CD4-positive, alpha-beta T cell treated with Interleukin-10 for 1 hour (primary cell): ENCODE measurements at regions not wholly inside any gene's neighbourhood (a gene's known extent, or its start where the extent isn't known, plus 50 kb on each side); places are given as distances from the start of the nearest gene placed in this dataset.
"Not testable (repeated sequence)": the region's sequence is repeated elsewhere in the genome, so short reads cannot be mapped to it uniquely, and the experiment has no call there.

Source experiments
- DNase-seq: peaks from one replicate; pipeline ENCODE4 v3.0.0-alpha.2; 2020

DNA sequence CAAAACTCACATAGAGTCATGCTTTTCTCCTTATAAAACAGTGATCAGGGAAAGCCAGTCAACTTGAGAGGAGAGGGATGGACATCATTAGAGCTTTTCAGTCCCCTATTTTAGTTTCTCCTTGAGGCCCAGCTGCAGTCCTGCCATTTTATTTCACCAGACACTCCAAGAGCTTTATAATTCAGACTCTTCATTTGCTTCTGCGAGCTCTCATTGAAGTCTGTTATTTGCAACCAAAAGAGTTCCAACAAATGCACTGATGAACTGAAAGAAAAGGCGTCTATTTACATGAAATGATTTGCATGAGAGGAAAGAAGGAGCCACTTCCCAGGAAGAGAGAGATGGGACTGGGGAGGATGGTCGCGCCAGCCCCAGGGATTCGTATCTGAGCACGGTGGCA, 86.8 kb downstream of the NDUFA12 start:
- no peak for DNase-seq

DNA sequence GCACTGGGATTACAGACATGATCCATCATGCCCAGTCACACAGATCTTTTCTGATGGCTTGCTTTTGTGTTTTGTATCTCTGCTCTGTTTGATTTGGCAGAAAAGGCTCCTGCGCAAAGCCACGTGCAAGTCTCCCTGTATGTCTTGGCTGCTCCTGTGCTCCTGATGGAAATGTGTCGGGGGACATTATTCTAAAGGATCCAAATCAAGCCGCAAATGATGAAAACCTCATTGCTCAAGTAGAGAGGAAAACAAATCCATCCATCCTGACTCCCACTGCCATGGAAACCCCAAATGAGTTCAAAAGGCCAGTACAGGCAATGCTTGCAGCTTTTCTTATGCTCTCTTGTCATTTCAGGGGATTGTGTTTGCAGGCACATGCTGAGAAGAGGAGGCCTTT, 93.8 kb downstream of the NDUFA12 start:
- DNase-seq: no peak

DNA sequence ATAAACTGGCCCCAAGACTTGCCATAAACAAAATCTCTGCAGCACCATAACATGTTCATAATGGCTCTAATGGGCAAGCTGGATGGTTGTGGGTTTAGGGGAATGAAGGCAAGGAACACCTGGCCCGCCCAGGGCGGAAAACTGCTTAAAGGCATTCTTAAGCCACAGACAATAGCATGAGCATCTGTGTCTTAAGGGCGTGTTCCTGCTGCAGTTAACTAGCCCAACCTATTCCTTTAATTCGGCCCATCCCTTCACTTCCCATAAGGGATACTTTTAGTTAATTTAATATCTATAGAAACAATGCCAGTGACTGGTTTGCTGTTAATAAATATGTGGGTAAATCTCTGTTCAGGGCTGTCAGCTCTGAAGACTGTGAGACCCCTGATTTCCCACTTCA, 97.7 kb downstream of the NDUFA12 start:
- not testable (repeated sequence) for DNase-seq

DNA sequence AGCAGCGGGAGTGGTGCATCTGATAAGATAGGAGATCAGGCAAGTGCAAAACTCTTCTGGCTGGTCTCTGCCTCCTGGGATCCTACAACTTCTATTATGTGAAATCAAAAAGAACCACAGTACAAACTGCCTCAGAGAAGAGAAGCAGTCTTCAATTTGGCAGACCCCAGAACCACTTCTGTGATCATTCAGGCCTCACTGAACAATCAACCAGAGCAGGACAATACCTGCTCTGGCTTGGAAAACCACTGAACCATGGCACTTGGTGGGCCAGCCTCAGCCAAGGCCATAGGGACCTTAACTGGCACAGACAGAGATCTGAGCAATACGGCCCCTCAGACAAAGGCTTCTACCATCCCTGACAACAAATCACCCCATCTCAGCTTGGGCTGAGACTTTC, 103.0 kb downstream of the NDUFA12 start:
- no peak for DNase-seq

DNA sequence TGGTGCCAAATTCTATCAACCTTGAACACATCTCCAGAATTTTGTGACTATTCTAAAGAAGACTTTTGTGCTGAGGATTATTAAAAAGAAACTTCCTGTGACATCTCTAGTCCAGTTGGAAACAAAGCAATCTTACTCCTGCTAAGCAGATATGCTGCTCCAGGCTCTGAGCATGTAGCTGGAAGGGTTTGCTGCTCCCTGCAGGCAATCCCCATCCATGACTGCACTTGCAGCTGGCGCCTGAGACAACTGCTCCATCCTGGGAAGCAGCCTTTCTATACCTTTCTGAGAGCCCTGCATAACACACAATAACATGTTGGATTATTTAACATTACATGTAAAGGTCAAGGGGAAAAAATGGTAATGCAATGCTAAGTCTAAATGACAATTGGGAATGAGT, 105.1 kb downstream of the NDUFA12 start:
- no peak for DNase-seq

DNA sequence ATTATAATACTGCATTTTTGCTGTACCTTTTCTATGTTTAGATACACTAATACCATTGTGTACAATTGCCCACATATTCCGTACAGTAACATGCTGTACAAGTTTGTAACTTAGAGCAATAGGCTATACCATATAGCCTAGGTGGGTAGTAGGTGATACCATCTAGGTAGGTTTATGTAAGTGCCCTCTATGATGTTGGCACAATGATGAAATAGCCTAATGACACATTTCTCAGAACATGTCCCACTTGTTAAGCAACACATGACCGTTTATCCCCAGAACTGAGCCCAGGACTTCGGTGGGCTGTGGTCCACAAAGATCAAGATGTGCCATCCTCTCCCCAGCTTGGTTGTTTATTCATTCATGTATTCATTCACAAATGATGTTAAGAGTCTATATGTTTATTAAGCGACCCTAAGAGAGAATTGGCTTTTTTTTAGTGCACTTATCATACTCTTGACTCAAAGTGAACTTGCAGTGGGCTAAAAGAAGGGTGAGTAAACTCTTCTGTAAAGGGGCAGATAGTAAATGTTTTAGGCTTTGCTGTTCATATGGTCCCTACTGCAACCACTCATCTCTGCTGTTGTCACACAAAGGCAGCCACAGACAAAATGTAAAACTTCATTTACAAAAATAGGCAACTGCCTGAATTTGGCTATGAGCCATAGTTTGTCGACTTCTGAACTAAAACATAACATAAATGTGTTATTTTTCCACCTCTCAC, 110.8 kb downstream of the NDUFA12 start:
- no peak for DNase-seq

DNA sequence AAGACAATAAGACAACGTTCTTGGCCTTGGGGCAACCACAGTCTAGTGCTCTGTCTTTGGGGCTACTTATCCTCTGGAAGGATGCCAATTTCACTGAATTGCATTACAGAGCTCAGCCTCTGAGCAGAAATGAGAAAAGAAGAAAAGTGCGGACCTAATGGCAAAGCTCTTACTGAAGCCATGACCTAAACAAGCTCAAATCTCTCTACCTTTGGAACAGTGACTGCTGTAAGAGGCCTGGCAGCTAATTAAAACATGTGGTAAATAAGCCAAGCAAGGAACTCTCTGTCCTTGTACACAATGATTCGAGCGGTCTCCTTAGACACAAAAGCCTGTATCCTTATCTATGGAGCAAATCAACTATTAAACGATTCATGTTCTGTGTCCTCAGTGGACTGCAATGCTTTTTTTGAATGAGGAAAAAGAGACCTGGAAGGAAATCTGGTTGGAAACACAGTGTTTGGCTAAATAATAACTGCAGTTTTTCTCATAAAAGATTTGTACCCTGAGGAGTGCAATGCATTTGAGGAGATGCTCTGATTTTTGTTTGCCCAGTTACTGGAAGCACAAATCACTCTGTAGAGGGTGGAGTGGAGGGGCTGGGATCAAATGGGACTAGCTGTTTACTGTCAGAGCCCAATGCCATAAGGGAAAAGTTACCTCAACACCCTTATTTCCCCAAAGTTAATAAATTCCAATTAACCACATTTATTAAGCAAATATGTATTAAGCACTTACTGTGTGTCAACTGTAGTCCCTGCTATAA, 113.9 kb downstream of the NDUFA12 start:
- DNase-seq: no peak

DNA sequence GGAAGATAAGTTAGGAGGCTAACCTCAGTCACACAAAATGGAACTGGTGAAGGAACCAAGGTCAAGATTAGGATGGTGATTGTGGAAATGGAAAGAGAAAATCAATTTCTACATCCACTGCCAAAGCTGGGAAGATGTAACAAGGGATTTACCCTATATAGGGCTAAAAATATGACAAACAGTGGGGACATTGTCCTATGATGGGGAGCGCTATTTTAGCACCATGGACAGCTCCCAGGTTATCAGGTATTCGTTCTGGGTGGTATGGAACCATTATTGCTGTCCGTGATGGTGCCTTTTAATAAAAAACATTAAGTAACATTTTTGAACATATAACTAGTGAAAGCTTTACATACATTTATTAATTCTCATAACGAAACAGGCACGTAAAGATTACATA, 124.0 kb downstream of the NDUFA12 start:
- no peak for DNase-seq

DNA sequence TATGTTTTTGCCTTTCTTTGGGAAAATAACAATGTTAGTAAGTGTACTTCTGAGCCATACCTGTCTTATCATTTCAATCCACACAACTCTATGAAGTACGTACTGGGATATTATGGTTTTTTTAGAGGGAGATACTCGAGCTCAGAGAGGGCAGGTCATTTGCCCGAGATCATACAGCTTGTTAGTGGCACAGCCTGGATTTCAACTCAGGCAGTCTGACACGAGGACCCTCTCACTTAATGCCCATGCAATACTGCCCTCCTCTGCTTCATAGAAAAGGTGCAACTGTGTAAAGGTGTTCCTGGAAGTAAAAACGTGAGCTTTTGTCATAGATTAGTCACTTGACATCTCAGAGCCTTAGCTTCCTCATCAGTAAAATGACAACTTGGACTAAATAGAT, 128.0 kb downstream of the NDUFA12 start:
- peak; percentile 2 for DNase-seq

DNA sequence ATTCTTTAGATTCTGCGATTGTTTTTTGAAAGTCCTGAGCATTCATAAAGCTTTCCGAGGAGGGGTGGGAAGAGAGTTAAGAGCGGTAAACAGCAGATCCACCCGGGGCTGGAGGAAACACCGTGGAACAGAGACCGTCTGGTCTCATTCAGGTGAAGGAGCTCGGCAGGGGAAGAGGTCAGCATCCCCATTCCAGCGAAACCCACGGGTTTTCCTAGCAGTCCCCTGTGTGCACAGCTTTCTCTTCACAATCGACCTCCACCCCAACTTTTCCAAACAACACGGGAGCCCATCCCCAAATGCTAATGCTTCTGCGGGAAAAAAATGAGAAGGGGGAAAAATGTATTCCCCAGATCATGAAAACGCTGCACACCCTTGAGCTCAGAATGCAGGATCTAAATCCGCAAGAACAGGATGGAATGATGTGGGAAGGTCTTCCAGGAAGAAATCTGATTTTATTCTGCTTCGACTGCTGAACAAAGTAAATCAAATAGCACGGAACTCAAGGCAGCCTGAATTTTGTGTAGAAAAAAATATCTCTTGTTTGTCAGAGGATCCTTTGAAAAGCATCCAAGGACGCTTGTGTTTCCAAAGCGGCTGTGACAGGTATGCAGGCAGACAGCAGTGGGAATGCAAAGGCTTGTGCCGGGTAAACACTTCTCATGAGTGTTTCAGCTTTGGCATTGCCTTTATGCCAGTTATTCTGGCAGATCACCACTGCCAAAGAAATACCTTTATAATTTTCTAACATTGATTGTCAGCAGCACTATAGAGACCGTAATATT, 128.8 kb downstream of the NDUFA12 start:
- no peak for DNase-seq

DNA sequence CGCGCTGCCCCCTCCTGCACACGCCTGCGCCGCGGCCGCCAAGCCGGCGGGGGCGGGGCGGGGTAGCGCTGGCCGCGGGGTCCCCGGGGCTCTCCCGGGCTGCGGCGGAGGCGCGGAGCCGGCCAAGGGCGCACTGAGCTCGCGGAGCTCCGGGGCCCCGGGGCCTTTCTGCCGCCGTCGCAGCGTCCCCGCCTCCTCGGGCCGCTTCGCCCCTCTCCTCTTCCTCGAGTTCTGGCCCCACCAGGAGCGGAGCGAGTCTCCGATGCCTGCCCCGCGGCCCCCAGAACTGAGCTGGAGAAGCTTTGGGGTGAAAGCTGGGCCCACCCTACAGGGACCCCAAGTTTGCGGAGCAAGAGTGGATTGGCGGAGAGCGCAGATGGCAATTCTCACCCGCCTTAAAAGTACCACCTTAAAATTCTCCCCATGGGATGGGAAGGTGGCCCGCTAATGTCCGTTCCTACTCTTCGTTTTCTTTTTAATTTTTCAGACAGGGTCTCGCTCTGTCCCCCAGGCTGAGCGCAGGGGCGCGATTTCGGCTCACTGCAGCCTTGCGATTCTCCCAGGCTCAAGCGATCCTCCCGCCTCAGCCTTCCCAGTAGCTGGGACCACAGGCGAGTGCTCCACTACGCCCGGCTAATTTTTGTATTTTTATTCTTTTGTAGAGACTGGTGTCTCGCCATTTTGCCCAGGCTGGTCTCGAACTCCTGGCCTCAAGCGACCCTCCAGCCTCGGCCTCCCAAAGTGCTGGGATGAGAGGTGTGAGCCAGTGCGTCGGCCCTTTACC, 129.6 kb downstream of the NDUFA12 start:
- no peak for DNase-seq

DNA sequence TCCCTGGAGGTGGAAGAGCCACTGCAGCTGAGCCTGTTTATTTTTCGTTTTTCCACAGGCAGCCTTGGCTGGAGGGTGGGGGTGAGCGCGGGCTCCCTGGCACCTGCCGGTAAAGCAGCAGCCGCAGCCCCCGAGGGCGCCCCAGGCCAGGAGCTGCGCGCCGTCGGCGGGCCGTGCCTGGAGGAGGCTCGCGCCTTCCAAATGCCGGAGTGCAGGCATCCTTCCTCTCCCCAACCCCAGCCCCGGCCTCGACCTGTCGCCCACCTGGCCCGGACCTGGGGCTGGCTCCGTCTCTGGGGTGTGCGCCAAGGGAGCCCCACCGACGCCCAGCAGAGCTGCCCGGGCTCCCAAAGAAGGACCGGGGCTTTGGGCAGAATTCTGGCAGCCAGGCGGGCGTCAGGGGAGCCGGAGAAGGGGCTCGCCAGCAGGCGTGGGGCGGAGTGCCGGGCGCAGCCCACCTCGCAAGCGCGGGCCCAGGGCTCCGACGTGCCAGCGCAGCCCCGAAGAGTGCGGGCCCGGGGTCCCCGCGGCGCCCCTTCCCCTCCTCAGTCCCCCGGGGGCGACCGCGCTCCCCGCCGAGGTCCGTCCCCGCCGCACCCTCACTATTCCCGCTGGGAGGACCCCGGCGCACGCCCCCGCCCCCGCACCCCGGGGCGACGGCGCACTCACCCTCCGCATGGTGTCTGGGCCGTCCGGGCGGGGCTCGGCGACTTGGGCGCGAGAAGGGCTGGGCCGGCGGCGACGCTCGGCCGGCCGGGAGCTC, 130.3 kb downstream of the NDUFA12 start:
- DNase-seq: no peak

DNA sequence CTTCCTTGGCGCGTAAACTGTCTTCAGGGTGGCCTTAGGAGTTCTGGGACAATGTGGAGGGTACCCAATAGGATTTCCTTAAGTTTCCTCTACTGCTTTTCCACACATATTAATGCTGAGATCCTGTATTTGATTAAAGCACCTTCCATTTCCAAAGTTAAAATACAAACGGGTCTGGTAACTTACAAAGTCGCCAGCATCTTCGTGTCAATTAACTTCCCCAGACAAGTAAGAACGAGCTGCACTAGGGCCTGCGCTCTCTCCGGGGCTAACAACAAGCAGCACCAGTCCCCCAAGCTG, 130.9 kb downstream of the NDUFA12 start:
- DNase-seq: no peak

DNA sequence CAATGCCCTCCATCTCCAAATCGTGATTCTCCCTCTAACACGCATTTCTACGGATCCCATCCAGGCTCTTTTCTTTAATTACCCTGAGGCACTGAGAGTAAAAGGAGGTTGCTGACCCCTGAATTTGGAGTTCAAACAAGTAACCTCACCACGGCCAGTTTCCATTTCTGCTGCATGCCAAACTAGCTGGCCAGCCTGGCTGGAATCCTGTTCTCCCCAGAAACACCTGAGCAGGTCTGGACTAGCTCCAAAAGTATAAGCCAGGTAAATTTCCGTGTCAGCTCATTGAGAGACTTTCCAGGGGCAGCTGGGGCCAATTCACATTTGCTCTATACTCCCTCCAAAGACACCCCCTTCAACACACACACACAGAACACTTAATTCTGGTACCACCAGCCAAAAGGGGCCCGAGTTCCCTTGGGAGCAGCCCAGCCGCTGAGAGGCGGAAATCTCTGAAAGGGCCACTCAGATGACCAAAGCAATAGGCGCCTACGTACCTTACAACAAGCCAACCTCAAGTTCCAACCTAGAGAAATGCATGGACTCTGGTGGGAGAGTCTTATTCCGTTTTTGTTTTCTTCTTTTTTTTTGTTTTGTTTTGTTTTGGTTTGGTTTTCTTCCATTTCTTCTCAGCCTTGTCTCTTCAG, 131.4 kb downstream of the NDUFA12 start:
- DNase-seq: no peak

DNA sequence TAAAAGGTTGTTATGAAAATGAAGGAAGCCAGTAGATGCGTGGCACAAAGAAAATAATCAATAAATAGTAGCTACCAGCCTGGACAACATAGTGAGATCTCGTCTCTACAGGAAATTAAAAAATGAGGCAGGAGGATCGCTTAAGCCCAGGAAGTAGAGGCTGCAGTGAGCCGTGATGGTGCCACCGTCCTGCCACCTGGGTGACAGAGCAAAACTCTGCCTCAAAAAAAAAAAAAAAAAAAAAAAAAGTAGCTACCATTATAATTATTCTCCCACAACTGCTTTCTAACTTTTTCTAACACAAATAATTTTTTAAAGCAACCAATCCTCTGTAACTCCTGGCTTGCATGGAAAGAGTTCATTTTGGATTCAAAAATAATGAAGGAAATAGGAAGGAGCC, 133.0 kb downstream of the NDUFA12 start:
- no peak for DNase-seq

DNA sequence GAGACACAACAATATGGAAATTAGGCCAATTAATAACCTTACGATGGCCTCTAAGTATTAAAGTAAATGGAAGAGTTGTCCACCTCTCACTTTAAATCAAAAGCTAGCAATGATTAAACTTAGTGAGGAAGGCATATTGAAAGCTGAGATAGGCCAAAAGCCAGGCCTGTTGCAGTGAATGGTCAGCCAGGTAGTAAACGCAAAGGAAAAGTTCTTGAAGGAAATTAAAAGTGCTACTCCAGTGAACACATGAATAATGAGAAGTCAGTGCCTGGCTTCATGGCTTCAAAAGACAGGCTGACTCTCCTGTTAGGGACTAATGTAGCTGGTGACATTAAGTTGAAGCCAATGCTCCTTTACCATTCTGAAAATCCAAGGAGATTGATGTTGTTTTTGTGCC, 135.3 kb downstream of the NDUFA12 start:
- DNase-seq: no peak

DNA sequence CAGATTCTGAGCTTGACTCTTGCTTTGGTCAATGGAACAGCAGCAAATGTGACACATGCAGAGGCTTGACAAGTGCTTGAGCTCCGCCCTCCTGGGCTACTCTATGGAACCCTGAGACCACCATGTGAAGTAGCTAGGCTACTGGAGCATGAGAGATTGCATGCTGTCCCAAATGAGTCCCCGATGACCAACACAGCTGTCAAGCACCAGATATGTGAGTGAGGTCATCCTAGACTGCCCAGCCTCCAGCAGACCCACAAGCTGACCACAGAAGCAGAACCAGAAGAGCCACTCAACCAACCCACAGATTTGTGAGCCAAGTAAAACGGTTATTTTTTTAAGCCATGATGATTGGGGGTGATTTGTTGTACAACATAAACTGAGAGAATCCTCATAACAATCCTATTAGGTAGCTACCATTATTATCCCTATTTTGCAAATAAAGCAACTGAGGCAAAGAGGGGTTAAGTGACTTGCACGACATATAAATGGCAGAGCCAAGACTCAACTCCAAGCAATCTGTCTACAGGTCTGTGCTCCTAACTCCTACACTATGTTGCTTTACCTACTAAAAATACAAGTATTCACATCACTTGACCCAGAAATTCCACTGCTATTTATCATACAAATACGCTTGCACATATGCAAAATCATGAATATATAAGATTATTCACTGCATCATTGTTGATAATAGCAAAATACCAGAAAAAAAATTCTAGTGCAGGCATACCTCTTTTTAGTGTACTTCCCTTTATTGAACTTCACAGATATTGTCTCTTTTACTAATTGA, 136.2 kb downstream of the NDUFA12 start:
- no peak for DNase-seq

DNA sequence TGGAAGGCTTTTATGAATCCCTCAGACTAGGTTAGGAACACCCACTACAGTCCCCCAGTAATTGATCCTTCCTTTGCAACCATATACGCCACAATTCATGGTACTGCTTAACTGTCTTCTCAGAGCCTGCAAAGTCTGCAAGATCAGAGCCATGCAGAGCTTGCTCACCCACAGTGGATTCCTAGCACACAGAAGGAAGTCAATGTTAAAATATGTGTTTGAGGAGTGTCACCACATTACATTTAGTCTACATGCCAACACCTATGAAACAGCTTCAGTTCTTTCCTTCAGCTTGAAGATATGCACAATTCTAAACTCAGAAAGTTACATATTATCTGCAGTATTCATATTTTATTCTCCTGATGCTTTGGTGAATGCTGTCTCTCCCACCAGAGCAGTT, 138.5 kb downstream of the NDUFA12 start:
- no peak for DNase-seq

DNA sequence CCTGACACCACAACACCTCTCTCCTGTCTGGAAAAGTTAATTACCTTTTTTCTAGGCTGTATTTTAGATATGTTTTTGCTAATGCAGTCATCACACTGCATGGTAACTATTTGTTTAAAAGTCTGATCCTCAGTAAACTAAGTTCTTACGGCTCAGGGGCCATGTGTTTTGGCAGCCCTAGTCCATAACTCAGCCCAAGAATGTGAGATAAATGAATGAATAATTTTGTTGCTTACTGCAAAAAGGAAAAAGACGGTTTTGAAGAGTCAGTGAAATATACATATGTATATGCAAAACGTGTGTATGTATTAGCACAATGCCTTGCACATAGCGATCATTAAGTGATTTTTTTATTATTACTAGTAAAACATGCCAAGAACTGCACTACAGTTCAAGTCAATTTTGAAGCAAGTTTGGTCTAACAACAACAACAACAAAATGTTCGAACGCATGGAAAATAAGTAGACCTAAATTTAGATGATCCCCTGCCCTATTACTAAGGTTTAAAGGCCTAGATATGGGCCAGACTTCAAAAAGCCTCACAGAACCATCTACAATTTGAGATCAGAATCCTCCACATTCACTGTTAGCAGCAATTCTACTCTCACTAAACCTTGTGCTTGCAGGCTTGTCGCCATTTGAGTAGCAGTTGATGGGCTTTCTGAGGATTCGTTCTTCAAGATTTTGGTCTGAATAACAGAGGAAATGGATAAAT, 140.0 kb downstream of the NDUFA12 start:
- DNase-seq: no peak

DNA sequence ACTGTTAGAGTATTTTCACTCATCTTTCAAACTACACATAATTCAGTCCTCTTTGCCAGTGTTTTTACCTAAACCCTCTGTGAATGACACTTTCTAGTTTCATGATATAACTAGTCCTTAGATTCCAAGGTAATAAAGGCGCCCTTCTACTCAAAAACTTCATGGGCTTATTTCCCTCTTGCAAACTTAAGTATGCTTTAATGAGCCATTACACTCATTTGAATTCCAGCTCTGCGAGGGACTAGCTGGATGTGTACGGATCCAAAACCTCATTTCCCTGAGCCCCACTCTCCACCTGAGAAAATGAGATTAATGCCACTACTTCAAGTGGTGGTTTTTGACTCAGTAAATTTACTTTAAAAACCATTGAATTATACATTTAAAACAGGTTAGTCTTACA, 141.1 kb downstream of the NDUFA12 start:
- DNase-seq: no peak
